Activated naive CD8-positive, alpha-beta T cell treated with anti-CD3 and anti-CD28 coated beads for 36 hours (primary cell): ENCODE measurements at regions not wholly inside any gene's neighbourhood (a gene's known extent, or its start where the extent isn't known, plus 50 kb on each side); places are given as distances from the start of the nearest gene placed in this dataset.

Experiments
- DNase-seq: peaks from one replicate; pipeline ENCODE4 v3.0.0; 2021
- H3K27ac Mint-ChIP-seq: one replicate; pipeline ENCODE4 v1.8.0; 2022; ENCODE audit warnings: mild to moderate bottlenecking, moderate library complexity, mixed read lengths
- H3K27me3 Mint-ChIP-seq: one replicate; pipeline ENCODE4 v1.8.0; 2022; ENCODE audit warnings: mild to moderate bottlenecking, mixed read lengths
- H3K36me3 Mint-ChIP-seq: one replicate; pipeline ENCODE4 v1.8.0; 2021; ENCODE audit warnings: mild to moderate bottlenecking, mixed read lengths
- H3K4me1 Mint-ChIP-seq: one replicate; pipeline ENCODE4 v1.8.0; 2021; ENCODE audit warnings: mixed read lengths
- H3K4me3 Mint-ChIP-seq: one replicate; pipeline ENCODE4 v1.8.0; 2022; ENCODE audit warnings: mild to moderate bottlenecking, moderate library complexity, mixed read lengths
- H3K9me3 Mint-ChIP-seq: one replicate; pipeline ENCODE4 v1.8.0; 2022; ENCODE audit warnings: mixed read lengths

GRCh38 chr20:39861381-39861780 lies 827.7 kb downstream of the MAFB start:
- H3K27me3 Mint-ChIP-seq, result peaks cover 5% of the 10 kb centered on the region
- H3K9me3 Mint-ChIP-seq, result no peaks in the 10 kb centered on the region
- H3K4me3 Mint-ChIP-seq, result no peak overlapping the region
- H3K27ac Mint-ChIP-seq, result no peak overlapping the region
- H3K36me3 Mint-ChIP-seq, result no peaks in the 10 kb centered on the region
- no peak for DNase-seq
- no peaks in the 10 kb centered on the region for H3K4me1 Mint-ChIP-seq

GRCh38 chr20:39857835-39858234 lies 831.2 kb downstream of the MAFB start:
- Mint-ChIP-seq H3K27me3 (peaks cover 5% of the 10 kb centered on the region), H3K4me3 (no peak overlapping the region), H3K36me3 (no peaks in the 10 kb centered on the region), H3K9me3 (no peaks in the 10 kb centered on the region), H3K4me1 (no peaks in the 10 kb centered on the region), H3K27ac (no peak overlapping the region)
- no peak for DNase-seq

GRCh38 chr20:39857187-39857586 lies 831.8 kb downstream of the MAFB start:
- peaks cover 5% of the 10 kb centered on the region for H3K27me3 Mint-ChIP-seq
- no peaks in the 10 kb centered on the region for H3K36me3 Mint-ChIP-seq
- H3K4me3 Mint-ChIP-seq, result no peak overlapping the region
- no peak for DNase-seq
- H3K9me3 Mint-ChIP-seq, result no peaks in the 10 kb centered on the region
- H3K27ac Mint-ChIP-seq, result no peak overlapping the region
- no peaks in the 10 kb centered on the region for H3K4me1 Mint-ChIP-seq

GRCh38 chr20:39855799-39856198 lies 833.2 kb downstream of the MAFB start:
- no peaks in the 10 kb centered on the region for H3K4me1 Mint-ChIP-seq
- no peak overlapping the region for H3K4me3 Mint-ChIP-seq
- H3K9me3 Mint-ChIP-seq, result no peaks in the 10 kb centered on the region
- no peak for DNase-seq
- no peaks in the 10 kb centered on the region for H3K36me3 Mint-ChIP-seq
- peaks cover 5% of the 10 kb centered on the region for H3K27me3 Mint-ChIP-seq
- no peak overlapping the region for H3K27ac Mint-ChIP-seq

- no peaks in the 10 kb centered on the region for H3K36me3 Mint-ChIP-seq
- no peak overlapping the region for H3K4me3 Mint-ChIP-seq
- no peak overlapping the region for H3K27ac Mint-ChIP-seq
- H3K9me3 Mint-ChIP-seq, result no peaks in the 10 kb centered on the region
- H3K27me3 Mint-ChIP-seq, result no peaks in the 10 kb centered on the region
- no peaks in the 10 kb centered on the region for H3K4me1 Mint-ChIP-seq
- DNase-seq, result no peak
These were observed 834.0 kb downstream of the MAFB start for GRCh38 chr20:39855056-39855455.

GRCh38 chr20:39853636-39854035 lies 835.4 kb downstream of the MAFB start:
- Mint-ChIP-seq H3K27ac (no peak overlapping the region), H3K4me1 (no peaks in the 10 kb centered on the region), H3K36me3 (no peaks in the 10 kb centered on the region), H3K9me3 (no peaks in the 10 kb centered on the region), H3K27me3 (no peaks in the 10 kb centered on the region), H3K4me3 (no peak overlapping the region)
- DNase-seq, result no peak

GRCh38 chr20:39853050-39853449 lies 836.0 kb downstream of the MAFB start:
- no peak for DNase-seq
- Mint-ChIP-seq H3K36me3 (no peaks in the 10 kb centered on the region), H3K27ac (no peak overlapping the region), H3K9me3 (no peaks in the 10 kb centered on the region), H3K4me1 (no peaks in the 10 kb centered on the region), H3K27me3 (no peaks in the 10 kb centered on the region), H3K4me3 (no peak overlapping the region)

- Mint-ChIP-seq H3K36me3 (no peaks in the 10 kb centered on the region), H3K27ac (no peak overlapping the region), H3K27me3 (no peaks in the 10 kb centered on the region), H3K9me3 (no peaks in the 10 kb centered on the region), H3K4me3 (no peak overlapping the region), H3K4me1 (no peaks in the 10 kb centered on the region)
- DNase-seq, result no peak
These were observed 837.6 kb downstream of the MAFB start for GRCh38 chr20:39851459-39851858.

GRCh38 chr20:39850821-39851330 lies 838.2 kb downstream of the MAFB start:
- no peak for DNase-seq
- H3K27ac Mint-ChIP-seq, result no peak overlapping the region
- no peaks in the 10 kb centered on the region for H3K4me1 Mint-ChIP-seq
- H3K27me3 Mint-ChIP-seq, result no peaks in the 10 kb centered on the region
- no peaks in the 10 kb centered on the region for H3K9me3 Mint-ChIP-seq
- no peak overlapping the region for H3K4me3 Mint-ChIP-seq
- H3K36me3 Mint-ChIP-seq, result no peaks in the 10 kb centered on the region

GRCh38 chr20:39850246-39850645 lies 838.8 kb downstream of the MAFB start:
- Mint-ChIP-seq H3K27me3 (no peaks in the 10 kb centered on the region), H3K4me3 (no peak overlapping the region), H3K36me3 (no peaks in the 10 kb centered on the region), H3K27ac (no peak overlapping the region), H3K4me1 (no peaks in the 10 kb centered on the region), H3K9me3 (no peaks in the 10 kb centered on the region)
- DNase-seq, result no peak

GRCh38 chr20:39849664-39850063 lies 839.4 kb downstream of the MAFB start:
- H3K4me1 Mint-ChIP-seq, result no peaks in the 10 kb centered on the region
- no peak overlapping the region for H3K27ac Mint-ChIP-seq
- no peaks in the 10 kb centered on the region for H3K27me3 Mint-ChIP-seq
- DNase-seq, result no peak
- no peak overlapping the region for H3K4me3 Mint-ChIP-seq
- H3K36me3 Mint-ChIP-seq, result no peaks in the 10 kb centered on the region
- no peaks in the 10 kb centered on the region for H3K9me3 Mint-ChIP-seq

GRCh38 chr20:39849171-39849570 lies 839.9 kb downstream of the MAFB start:
- Mint-ChIP-seq H3K4me3 (no peak overlapping the region), H3K27me3 (no peaks in the 10 kb centered on the region), H3K4me1 (no peaks in the 10 kb centered on the region), H3K36me3 (no peaks in the 10 kb centered on the region), H3K9me3 (no peaks in the 10 kb centered on the region), H3K27ac (no peak overlapping the region)
- DNase-seq, result no peak

- H3K9me3 Mint-ChIP-seq, result peaks cover 3% of the 10 kb centered on the region
- H3K36me3 Mint-ChIP-seq, result no peaks in the 10 kb centered on the region
- peaks cover 4% of the 10 kb centered on the region for H3K27me3 Mint-ChIP-seq
- H3K27ac Mint-ChIP-seq, result no peak overlapping the region
- no peaks in the 10 kb centered on the region for H3K4me1 Mint-ChIP-seq
- H3K4me3 Mint-ChIP-seq, result no peak overlapping the region
- no peak for DNase-seq
These were observed 849.5 kb downstream of the MAFB start for GRCh38 chr20:39839399-39840119.

- peaks cover 3% of the 10 kb centered on the region for H3K9me3 Mint-ChIP-seq
- no peaks in the 10 kb centered on the region for H3K36me3 Mint-ChIP-seq
- H3K4me3 Mint-ChIP-seq, result no peak overlapping the region
- no peak for DNase-seq
- H3K27ac Mint-ChIP-seq, result no peak overlapping the region
- H3K27me3 Mint-ChIP-seq, result peaks cover 4% of the 10 kb centered on the region
- no peaks in the 10 kb centered on the region for H3K4me1 Mint-ChIP-seq
These were observed 851.5 kb downstream of the MAFB start for GRCh38 chr20:39837561-39837960.

- H3K36me3 Mint-ChIP-seq, result no peaks in the 10 kb centered on the region
- H3K27me3 Mint-ChIP-seq, result peaks cover 11% of the 10 kb centered on the region
- peaks cover 3% of the 10 kb centered on the region for H3K9me3 Mint-ChIP-seq
- no peak overlapping the region for H3K4me3 Mint-ChIP-seq
- peaks cover under 1% of the 10 kb centered on the region for H3K4me1 Mint-ChIP-seq
- no peak overlapping the region for H3K27ac Mint-ChIP-seq
- DNase-seq, result no peak
These were observed 853.8 kb downstream of the MAFB start for GRCh38 chr20:39835130-39835842.

- H3K27me3 Mint-ChIP-seq, result peaks cover 22% of the 10 kb centered on the region
- H3K4me3 Mint-ChIP-seq, result no peak overlapping the region
These were observed 858.1 kb downstream of the MAFB start for GRCh38 chr20:39830903-39831302.

More at GRCh38 chr20:39830903-39831302, 858.1 kb downstream of the MAFB start:
- no peak for DNase-seq
- Mint-ChIP-seq H3K36me3 (no peaks in the 10 kb centered on the region), H3K27ac (no peak overlapping the region), H3K9me3 (peaks cover 2% of the 10 kb centered on the region), H3K4me1 (peaks cover 2% of the 10 kb centered on the region)
